ENCODE measurements at regions not wholly inside any gene's neighbourhood (a gene's known extent, or its start where the extent isn't known, plus 50 kb on each side); places are given as distances from the start of the nearest gene placed in this dataset.

GRCh38 chrX:110426155-110426504, 67.5 kb downstream of the RTL9 start:
- no peak for TF ChIP-seq CEBPB (tag; IDR thresholded peaks at IDR 0.05)
- TF ChIP-seq RBM22 (IDR thresholded peaks at IDR 0.05; ENCODE audit: low read depth, low read length, poor library complexity, severe bottlenecking) = no peak
- TF ChIP-seq RAD21 (CRISPR knock-in tag; conservative IDR thresholded peaks at IDR 0.05 in 1 of 2, IDR thresholded peaks at IDR 0.05 in 1 of 2) = no peak
- no peak for TF ChIP-seq ZNF431 (CRISPR knock-in tag; IDR thresholded peaks at IDR 0.05)
- no peak for TF ChIP-seq ZNF263 (CRISPR knock-in tag; IDR thresholded peaks at IDR 0.05; ENCODE audit: borderline replicate concordance)
- TF ChIP-seq ZNF23 (CRISPR knock-in tag; IDR thresholded peaks at IDR 0.05) = no peak
- TF ChIP-seq SAFB2 (IDR thresholded peaks at IDR 0.05; ENCODE audit: borderline replicate concordance, low read depth, low read length, severe bottlenecking) = no peak
- no peak for TF ChIP-seq ZZZ3 (IDR thresholded peaks at IDR 0.05)
